H1 (cell line): ENCODE measurements at regions not wholly inside any gene's neighbourhood (a gene's known extent, or its start where the extent isn't known, plus 50 kb on each side); places are given as distances from the start of the nearest gene placed in this dataset.

Source experiments
- CHD1 ChIP-seq: IDR thresholded peaks from 2 replicates; pipeline ENCODE4 v1.6.1; 2012; ENCODE audit warnings: low read depth, low read length, improper control_type of control experiment
- EGR1 ChIP-seq: IDR thresholded peaks from 2 replicates; pipeline ENCODE4 v1.6.1; 2011; ENCODE audit warnings: low read depth, low read length, borderline replicate concordance
- EP300 ChIP-seq, 2 experiments: IDR thresholded peaks; 1 replicate in 1 of 2; 2 replicates in 1 of 2; pipeline ENCODE4 v1.6.1; 2011 to 2012; ENCODE audit warnings: low read depth in 2 of 2, low read length in 2 of 2, mild to moderate bottlenecking in 2 of 2, borderline replicate concordance in 1 of 2, inconsistent platforms in 1 of 2, moderate library complexity in 1 of 2
- EZH2 ChIP-seq: fragments of 200-600 bp; sonication (generic); IDR thresholded peaks from 2 replicates; pipeline ENCODE4 v1.7.1; 2012; ENCODE audit warnings: low read depth, mild to moderate bottlenecking, moderate library complexity, low read length, inconsistent platforms; ENCODE audit not compliant: severe bottlenecking
- KDM4A ChIP-seq: IDR thresholded peaks from one replicate; pipeline ENCODE4 v1.7.1; 2012; ENCODE audit warnings: low read depth, mild to moderate bottlenecking, moderate library complexity, low read length, inconsistent platforms; ENCODE audit not compliant: severe bottlenecking
- POLR2A ChIP-seq, 2 experiments: IDR thresholded peaks; 1 replicate in 1 of 2; 2 replicates in 1 of 2; pipeline ENCODE4 v1.6.1; 2011; ENCODE audit warnings: low read depth in 2 of 2, low read length in 2 of 2, mild to moderate bottlenecking in 2 of 2; ENCODE audit errors: control extremely low read depth in 1 of 2
- POLR2AphosphoS5 ChIP-seq: IDR thresholded peaks from 2 replicates; pipeline ENCODE4 v1.6.1; 2011; ENCODE audit warnings: low read depth, low read length
- RAD21 ChIP-seq, 2 experiments: IDR thresholded peaks in 1 of 2; conservative IDR thresholded peaks in 1 of 2; 2 replicates each; pipeline ENCODE4 v1.6.1; 2011; ENCODE audit warnings: low read depth in 2 of 2, low read length in 2 of 2, improper control_type of control experiment in 1 of 2, inconsistent platforms in 1 of 2, mild to moderate bottlenecking in 1 of 2, moderate library complexity in 1 of 2
- SIN3A ChIP-seq, 2 experiments: IDR thresholded peaks in 1 of 2; conservative IDR thresholded peaks in 1 of 2; 2 replicates each; pipeline ENCODE4 v1.6.1; 2011 to 2012; ENCODE audit warnings: low read length in 2 of 2, improper control_type of control experiment in 1 of 2, low read depth in 1 of 2, mild to moderate bottlenecking in 1 of 2
- SIRT6 ChIP-seq: IDR thresholded peaks from one replicate; pipeline ENCODE4 v1.7.1; 2012; ENCODE audit warnings: low read length, inconsistent platforms
- SP1 ChIP-seq: IDR thresholded peaks from 2 replicates; pipeline ENCODE4 v1.6.1; 2011; ENCODE audit warnings: low read depth, low read length
- TBP ChIP-seq: IDR thresholded peaks from 2 replicates; pipeline ENCODE4 v1.6.1; 2011; ENCODE audit warnings: low read depth, low read length, improper control_type of control experiment
- TF ChIP-seq, protein P1 (sequence below), 3 experiments: IDR thresholded peaks; 1 replicate in 2 of 3; 2 replicates in 1 of 3; pipeline versions ENCODE4 v1.5.1 to v1.6.1; 2011; ENCODE audit warnings: low read length in 3 of 3, mild to moderate bottlenecking in 3 of 3, inconsistent platforms in 2 of 3, low read depth in 1 of 3, moderate library complexity in 1 of 3; ENCODE audit not compliant: insufficient read depth in 1 of 3; ENCODE audit errors: control extremely low read depth in 1 of 3

DNA sequence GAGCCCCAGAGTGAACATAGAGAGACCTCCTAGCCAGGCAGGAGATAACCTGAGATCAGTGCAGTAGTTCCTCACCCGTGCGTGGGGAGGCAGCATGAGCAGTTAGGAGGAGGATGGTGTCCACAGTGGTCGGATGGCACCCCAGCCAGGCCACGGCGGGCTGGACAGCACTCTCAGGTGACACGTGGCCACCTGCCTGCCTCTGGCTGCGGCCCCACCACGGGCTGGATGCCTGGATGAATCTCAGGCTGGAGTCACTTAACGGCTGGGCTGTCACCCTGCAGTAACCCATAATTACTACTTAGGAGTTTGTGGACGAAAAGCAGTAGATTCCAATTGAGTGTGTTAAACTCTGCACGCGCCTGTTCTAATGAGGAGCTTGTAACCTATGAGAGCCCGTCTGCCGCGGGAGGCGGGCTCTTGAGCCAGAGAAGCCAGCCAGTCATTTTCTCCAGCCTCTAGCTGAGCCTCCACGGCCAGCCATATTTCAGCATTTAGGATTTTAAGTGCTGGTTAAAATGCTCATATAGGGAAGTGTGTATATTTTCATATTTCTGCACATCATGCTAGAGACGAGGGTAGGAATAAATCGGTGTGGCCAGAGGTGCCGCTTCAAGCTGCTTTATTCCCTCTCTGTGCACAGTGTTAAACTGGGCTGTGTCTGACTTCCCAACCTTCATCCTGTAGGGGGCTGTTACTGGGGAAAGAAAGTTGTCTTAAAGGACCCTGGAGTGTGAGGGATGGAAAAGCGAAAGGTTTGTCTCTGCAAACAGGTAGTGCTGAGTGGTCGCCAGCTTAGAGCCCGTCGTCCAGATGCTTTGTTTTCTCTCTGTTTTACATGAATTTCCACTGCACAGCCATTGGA is 144.0 kb downstream of the GLI2 start:
- TF ChIP-seq, protein P1, sequence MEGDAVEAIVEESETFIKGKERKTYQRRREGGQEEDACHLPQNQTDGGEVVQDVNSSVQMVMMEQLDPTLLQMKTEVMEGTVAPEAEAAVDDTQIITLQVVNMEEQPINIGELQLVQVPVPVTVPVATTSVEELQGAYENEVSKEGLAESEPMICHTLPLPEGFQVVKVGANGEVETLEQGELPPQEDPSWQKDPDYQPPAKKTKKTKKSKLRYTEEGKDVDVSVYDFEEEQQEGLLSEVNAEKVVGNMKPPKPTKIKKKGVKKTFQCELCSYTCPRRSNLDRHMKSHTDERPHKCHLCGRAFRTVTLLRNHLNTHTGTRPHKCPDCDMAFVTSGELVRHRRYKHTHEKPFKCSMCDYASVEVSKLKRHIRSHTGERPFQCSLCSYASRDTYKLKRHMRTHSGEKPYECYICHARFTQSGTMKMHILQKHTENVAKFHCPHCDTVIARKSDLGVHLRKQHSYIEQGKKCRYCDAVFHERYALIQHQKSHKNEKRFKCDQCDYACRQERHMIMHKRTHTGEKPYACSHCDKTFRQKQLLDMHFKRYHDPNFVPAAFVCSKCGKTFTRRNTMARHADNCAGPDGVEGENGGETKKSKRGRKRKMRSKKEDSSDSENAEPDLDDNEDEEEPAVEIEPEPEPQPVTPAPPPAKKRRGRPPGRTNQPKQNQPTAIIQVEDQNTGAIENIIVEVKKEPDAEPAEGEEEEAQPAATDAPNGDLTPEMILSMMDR (IDR thresholded peaks at IDR 0.05; ENCODE audit: control extremely low read depth in 1 of 3, insufficient read depth in 1 of 3, low read depth in 1 of 3, low read length in 3 of 3) = peak in 1 of 3 experiments; percentile 17; a peak in 1 of 4 replicates
- no peak for TF ChIP-seq POLR2AphosphoS5
- no peak for TF ChIP-seq SIN3A (conservative IDR thresholded peaks at IDR 0.05 in 1 of 2, IDR thresholded peaks at IDR 0.05 in 1 of 2; ENCODE audit: low read depth in 1 of 2, low read length in 2 of 2)
- TF ChIP-seq RAD21 (IDR thresholded peaks at IDR 0.05 in 1 of 2, conservative IDR thresholded peaks at IDR 0.05 in 1 of 2; ENCODE audit: low read depth in 2 of 2, low read length in 2 of 2) = no peak
- no peak for TF ChIP-seq SIRT6
- TF ChIP-seq EGR1 = no peak
- no peak for TF ChIP-seq TBP
- no peak for TF ChIP-seq KDM4A
- TF ChIP-seq SP1 = no peak
- TF ChIP-seq POLR2A (IDR thresholded peaks at IDR 0.05; ENCODE audit: control extremely low read depth in 1 of 2, low read depth in 2 of 2, low read length in 2 of 2) = no peak
- TF ChIP-seq CHD1 = no peak
- TF ChIP-seq EZH2 = no peak
- TF ChIP-seq EP300 (IDR thresholded peaks at IDR 0.05; ENCODE audit: borderline replicate concordance in 1 of 2, low read depth in 2 of 2, low read length in 2 of 2) = no peak
